GM18502 (cell line): ENCODE measurements at regions not wholly inside any gene's neighbourhood (a gene's known extent, or its start where the extent isn't known, plus 50 kb on each side); places are given as distances from the start of the nearest gene placed in this dataset.
A peak's percentile ranks its signal among the peaks of the same experiment; 100 is the strongest.

Source experiments
- ATAC-seq: cut with Tn5 transposase; IDR thresholded peaks from one replicate; pipeline ENCODE4 v1.9.1; 2021; ENCODE audit warnings: mild to moderate bottlenecking; ENCODE audit not compliant: unreplicated experiment, poor library complexity

DNA sequence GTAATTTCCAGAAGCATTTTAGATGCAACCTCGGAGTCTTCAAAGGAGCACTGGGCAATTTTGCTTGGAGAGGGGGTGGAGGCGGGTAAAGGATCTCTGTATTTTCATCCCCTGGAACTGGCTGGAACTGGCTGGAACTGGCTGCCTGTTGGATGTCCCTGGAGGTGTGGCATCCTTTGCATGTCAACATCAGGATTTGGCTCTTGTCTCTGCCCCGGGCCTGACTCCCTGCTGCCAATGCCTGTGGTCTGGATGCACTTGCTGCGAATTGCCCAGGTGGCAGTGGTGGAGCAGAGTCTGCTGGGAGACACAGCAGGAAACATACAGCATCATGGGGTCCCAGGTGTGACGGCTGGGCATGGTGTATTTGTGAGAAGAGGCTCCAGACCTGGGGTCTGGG lies 391.3 kb downstream of the GADD45G start:
- ATAC-seq = no peak

DNA sequence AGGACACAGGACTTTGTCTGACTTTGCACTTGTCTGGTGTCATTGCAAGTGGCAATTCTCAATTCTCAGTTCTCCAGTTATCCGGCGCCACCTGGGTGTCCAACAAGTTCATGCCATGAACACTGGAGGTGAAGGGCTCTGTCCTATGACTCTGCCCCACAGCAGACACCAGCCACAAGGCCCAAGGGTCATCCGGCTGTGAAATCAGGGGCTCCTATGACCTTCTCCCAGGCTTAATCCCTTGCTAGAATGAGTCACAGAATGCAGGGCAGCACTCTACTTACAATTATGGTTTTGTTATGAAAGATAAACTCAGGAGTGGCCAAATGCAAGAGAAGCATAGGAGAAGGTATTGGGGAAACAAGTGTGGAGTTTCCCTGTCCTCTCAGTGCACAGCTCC lies 392.0 kb downstream of the GADD45G start:
- no peak for ATAC-seq

DNA sequence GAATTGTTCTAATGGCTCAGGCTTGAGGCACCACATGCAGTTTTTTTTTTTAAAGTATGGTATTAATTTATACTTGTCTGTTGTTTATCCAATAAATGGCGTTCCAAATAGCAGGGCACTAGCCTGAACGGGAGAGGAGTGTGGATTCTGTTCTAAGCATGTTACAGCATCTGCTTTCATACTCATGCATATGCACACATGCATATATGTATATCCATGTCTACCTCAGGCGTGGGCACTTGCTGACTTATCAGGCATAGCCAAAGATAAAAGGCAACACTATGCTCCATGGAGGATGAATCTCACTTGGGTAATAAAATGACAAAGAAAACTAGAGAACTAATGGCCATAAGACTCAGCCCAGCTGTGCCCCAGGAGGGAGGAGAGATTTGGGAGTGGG lies 393.8 kb downstream of the GADD45G start:
- no peak for ATAC-seq

DNA sequence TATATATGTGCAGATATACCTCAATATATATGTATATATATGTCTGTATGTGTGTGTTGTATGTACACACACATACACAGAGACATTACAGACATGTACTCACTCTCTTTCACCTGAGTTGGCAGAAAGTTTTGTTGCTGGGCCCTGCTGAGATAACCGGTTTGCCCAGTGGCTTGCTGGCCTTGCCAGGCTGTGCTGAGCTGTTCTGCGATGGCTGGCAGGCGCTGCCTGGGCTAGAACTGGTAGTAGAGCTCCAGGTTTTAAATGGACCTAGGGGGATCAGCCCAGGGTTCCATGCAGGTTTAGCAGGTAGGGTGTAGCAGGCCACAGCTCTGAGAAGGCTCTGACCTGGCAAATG lies 394.3 kb downstream of the GADD45G start:
- ATAC-seq = no peak

DNA sequence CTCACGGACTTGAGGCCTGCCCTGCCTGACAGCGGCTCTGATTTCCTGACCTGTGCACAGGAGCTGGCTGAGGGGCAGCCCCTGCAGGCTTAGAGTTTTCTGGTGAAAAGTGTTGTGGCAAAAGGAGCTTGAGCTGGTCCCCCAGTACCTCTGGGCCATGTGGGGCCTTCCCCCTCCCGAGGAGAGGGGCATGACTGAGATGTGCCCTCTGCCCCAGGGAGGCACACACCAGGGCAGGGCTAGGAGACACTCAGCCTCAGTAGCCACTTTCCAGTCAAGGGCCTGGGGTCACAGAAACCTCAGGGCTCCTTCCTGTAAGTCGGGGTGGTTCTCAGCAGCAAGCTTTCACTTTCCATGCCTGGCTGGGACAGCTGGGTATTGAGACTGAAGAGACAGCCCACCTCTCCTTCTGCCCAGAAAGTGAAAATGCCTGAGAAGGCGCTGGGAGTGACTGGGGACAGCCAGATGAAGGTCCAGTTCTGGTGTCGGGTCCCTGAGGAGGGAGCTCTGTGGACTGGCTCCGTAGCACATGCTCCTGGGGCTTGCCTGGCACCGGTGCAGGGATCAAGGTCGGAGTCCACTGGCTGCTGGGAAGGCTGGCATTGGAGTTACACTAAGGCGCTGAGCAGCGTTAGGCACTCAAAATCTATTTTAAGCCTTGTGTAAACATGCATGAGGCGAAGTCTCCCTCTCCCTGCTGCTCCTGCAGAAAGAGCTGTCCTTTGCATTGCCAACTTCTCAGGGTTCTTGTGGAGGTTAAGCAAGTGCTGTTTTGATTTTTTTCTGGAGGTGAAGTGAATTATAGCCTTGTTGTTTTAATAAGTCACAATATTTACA lies 394.9 kb downstream of the GADD45G start:
- peak; percentile 96 for ATAC-seq

DNA sequence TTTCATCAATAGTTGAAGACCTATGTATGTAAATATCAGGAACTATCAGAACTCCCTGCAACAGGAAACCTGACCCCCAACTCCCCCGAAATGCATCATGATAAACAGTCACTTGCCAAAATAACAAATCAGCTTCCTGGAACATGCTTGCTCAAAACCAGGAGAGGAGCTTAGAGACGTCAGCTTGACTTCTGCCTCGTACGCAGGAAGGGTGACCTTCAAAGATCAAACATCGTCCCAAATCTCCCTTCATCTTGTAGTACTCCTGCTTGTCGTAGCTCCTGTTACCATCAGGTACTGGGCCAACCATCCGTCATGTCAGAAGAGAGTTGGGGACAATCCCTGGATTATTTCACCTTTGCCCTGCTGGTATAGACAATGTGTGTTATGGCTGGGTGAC lies 396.1 kb downstream of the GADD45G start:
- ATAC-seq = no peak

DNA sequence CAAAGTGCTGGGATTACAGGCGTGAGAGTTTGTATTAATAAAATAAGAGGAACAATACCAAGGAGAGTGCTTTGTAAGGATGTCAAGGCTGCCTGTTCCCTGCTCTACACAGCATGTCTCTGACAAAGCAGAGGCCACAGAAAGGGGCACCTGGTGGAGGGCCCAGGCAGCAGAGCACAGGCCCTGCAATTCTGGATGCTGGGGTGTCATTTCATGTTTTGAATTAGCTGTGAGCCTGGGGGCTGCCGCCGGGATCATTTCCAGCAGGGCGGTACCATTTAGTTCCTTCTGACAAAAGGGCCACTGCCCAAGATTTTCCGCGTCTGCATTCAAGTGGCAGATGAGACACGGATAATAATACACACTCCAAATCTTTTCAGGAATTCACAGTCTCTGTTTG lies 396.9 kb downstream of the GADD45G start:
- no peak for ATAC-seq

DNA sequence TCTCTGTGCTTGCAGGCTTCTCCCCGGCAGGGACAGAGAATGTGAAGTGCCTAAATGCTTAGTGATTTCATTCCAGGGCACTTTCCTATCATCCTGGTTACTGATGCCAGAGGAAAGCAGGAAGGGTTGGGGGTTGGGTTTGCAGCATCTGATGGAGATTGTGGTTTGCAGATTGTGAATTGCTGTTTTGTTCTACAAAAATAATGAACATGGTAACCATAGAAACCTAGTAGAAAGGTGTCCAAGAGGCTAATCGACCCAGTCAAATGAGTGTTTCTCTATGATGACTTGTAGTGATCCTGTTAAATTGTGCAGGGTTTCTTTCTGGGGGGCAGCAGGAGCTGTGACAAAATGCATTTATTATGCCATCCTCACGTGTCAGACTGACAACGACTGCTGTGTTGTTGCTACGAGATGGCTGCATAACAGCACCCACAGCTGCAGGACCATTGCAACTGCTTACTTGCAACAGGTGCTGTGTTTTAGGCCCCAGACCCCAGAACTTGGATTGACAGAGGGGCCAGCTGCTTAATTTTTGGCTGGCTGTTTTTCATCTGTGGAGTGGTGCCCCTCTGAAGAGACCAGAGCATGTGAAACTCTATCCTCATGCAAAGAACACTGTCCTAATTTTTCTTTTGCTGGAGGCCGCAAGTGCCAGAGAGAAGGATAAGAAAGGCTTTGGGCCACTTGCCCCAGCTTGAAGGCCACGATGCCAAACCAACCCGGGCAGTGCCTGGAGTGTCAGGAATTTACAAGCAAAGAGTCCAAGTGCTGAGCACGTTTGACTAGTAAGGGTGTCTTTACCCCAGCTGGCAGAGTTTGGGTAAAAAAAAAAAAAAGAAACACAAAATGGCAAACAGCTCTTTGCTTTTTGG lies 397.8 kb downstream of the GADD45G start:
- no peak for ATAC-seq

DNA sequence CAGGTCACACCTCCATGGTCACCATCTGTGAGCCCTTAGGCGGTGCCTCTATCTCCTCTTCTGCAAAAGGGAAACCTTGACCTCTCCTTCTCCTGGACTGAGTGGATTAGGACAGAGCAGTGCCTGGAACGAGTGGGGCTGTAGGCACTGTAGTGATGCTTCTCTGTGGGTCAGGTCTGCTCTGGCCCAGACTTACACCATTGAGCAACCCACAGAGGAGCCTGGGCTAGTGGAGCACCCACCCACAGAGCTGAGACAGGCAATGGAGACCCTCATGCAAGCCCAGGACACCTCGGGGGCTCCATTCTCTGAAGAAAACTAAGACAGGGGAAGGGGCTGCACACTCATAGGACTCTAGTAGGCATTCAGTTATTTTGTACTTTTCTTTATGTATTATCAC lies 400.6 kb downstream of the GADD45G start:
- ATAC-seq = no peak

DNA sequence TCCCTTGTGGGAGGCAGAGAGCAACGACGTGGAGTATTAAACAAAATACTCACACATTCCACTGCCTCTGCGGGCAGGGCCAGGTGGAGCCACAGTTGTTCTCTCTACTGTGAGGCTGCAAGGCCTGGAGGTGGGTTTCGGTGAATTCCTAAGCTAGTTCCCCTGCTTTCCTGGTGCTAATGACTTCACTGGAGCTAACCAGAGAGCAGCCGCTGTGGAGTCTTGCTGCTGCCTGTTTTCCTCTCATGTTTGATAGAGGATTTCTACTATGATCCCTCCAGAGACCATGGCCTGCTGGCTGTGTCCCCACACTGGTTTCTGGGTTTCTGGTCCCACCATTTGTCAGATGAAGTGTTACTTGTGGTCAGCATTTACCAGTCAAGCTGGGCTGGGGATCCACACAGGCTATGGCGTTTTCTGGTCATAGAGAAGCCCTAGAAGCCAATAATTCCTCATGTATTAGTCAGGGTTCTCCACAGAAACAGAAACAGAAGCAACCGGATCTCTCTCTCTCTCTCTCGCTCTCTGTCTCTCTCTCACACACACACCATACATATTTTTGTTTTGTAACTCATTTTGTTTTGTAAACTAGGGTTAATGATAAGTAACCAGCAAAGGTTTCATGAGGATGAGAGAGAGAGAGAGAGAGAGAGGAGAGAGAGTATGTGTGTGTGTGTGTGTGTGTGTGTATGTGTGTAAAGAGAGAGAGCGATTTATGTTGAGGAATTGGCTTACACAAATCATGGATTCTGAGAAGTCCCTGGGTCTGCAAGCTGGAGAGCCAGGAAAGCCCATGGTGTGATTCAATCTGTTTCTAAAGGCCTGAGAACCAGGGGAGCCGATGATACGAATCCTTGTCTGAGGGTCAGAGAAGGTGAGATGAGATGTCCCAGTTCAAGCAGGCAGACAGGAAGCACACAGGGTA lies 403.0 kb downstream of the GADD45G start:
- no peak for ATAC-seq

DNA sequence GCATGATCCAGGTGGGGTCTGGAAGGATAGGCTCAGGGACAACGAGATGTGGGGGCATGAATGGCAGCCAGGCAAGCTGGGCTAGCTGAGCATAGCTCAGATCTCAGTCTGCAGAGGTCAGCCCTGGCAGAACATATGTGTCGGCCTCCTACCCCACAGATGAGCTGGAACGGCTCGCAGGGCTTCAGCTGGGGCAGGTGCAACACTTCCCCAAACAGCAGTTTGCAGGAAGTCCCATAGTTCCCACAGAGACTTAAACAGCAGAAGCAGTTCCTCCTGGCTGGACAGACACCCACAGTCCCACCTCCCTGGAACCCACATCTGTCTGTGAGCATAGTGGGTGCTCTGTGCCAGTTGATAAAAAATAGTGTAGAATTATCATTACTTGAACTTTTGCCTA lies 404.6 kb downstream of the GADD45G start:
- ATAC-seq = no peak

DNA sequence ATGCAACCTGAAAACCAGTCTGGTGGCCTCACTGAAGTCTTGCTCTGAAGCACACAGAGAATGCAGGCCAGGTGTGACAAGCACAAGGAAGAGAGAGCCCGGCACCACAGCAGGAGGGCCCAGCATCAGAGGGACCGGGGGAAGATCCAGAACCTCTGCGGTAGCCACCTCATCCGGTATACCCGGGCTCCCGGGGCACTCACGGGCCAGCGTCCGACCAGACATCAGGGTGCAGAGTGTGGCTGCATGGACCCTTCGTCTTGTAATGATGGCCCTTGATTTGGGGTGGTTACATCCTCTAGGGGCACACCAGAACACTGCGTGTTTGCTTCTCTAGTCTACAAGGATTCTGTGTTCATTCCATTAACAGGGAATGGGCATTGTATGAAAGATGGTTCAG lies 406.0 kb downstream of the GADD45G start:
- ATAC-seq = no peak

DNA sequence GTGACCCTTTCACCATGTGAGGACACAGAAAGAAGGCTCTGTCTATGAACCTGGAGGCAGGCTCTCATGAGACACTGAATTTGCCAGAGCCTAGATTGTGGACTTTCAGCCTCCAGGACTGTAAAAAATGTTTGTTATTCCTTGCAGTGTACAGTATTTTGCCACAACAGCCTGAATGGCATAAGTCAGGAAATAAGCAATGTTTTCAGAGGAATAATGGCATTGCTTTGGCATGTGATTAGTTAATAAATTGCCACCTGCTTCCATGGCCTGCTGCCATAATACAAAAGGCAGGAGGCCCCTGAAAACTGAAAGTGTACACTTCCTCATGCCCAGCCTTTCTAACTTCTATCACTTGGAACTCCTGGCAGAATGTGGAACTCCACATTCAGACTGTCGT lies 408.1 kb downstream of the GADD45G start:
- ATAC-seq = no peak

DNA sequence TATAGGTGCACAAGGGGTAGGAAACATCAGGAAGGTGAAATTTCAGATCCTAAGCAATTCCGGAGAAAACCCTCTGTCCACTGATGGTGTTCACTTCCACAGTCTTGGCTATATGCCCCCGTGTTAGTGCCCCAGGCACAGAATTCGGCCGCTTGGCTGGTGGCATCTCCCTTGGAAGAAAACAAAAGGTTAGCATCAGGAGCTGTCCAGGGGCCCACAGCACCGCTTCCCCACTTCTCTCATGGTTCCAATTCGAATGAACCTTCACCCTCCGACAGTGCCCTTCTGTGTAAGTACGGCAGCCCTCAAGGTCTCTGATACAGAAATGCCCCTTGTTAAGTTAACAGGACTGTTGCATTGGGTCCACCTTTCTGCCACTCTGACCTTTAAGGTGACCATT lies 409.0 kb downstream of the GADD45G start:
- no peak for ATAC-seq

DNA sequence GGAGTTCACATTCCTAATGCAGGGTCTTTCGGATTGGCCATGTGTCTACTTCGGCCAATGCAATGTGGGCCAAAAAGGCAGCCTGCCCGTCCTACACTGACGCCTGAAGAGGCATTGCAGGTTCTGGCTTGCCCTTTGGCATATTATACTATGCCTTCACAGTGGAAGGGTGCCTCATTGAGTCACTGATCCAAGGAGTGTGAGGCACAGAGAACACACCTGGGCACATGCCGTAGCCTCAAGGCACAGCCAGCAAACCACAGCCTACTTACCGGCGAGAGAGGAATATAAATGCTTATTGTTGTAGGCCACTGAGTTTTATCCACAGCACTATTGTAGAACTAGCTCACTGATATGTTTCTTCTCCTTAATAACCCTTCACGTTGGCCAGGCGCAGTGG lies 409.6 kb downstream of the GADD45G start:
- ATAC-seq = no peak

DNA sequence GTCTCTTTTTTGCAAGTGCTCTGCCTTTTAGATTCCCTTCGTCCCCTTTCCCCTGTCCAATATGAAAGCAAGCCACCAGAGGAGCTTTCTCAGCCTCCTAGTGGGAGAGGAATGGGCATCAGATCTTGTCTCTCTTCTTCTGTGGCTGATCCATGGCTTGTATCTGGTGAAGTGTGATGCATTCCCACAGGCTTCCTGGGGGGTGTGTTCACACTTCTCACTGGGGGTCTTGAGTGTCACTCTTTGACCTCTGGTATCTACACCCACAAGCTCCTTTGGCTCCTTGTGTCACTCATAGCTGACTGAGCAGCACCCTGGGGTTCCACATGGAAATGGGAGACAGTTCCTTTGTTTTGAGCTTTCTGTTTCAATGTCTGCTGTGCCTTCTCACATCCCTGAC lies 411.5 kb downstream of the GADD45G start:
- no peak for ATAC-seq

DNA sequence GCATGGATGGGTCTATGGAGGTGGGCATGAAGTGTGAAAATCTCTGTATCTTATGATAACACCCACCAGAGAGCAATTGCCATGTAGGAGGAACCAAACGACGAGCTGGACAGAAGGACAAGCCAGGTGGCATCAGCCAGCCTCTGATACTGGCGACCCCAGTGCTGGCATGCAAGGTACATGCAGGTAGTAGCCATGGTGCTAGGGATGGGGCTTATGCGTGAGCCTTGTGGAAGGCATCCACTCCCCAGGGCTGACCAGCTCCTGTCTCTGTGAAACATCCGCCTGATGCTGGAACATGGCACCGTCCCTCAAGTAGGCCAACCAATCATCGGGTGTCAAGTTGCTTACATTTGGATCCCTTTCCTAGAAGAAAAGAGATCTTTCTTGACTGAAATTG lies 412.9 kb downstream of the GADD45G start:
- ATAC-seq = no peak

DNA sequence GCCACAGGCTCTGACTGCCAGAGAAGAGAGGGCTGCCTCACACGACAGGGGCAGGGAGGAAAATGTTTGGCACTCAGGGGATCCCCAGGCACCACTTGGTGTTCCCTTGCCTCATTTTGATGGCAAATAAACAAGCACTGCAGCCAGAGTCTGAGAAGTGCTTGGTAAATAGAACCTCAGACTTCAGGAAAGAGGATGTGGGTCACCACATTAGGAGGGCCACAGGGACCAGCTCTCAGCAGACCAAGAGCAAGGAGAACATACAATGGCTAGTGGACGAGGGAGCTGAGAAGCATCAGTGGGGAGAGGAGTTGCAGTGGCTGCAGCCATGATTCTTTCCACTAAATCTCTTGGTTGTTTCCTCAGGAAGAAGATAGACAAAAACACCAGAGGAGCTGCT lies 413.9 kb downstream of the GADD45G start:
- no peak for ATAC-seq

DNA sequence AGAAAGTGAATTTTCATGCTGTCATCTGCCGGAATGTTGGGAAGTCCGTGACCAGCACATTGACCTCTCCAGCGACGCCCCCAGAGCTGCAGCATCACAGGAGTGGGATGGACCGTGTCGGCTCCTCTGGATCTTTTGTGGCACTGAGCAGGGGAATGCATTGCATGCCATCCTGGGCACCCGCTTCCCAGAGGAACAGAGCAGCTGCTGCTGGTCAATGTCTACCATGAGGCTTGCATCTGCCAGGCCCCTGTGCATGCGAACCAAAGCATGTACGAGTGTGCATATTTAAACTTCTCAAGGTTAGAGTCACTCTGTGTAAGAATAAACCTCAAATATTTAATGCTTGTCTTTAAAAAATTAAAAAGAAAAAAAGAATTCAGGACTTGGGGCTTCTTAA lies 414.8 kb downstream of the GADD45G start:
- ATAC-seq = no peak

DNA sequence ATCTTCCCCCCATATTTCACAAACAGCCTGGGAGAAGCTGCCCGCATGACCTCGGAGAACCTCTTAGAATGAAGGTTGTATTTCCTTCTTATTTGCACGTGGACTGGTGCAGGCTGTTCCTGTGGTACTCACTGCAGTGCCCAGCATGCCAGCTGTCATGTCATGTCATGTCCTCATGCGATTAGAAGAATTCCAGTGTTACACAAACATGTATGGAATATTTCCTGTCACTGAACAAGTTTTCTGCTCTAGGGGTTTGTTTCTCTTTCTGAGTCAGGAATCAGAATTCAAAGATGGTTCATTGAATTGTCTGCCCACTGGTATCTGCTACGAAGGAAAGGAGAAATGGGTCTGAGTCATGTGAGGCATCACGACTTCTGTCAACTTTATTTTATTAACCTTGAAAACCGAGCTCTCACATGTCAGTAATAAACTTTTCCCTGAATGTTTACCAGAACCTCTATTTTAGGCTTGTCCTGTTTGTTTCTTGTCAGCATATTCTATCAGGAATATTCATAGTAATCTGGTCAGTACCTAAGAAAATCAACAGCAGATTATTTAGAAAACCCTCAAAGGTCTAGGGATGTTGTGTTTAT lies 415.6 kb downstream of the GADD45G start:
- ATAC-seq = no peak
